Stromal cell of bone marrow (primary cell): ENCODE measurements at regions not wholly inside any gene's neighbourhood (a gene's known extent, or its start where the extent isn't known, plus 50 kb on each side); places are given as distances from the start of the nearest gene placed in this dataset.

ENCODE experiments used
- DNase-seq: peaks from one replicate; pipeline ENCODE4 v3.0.0-alpha.2; 2012; ENCODE audit warnings: low read depth

- no peak for DNase-seq
Observed at GRCh38 chr7:22911889-22912288, 89.2 kb upstream of the TOMM7 start.

GRCh38 chr7:22909917-22910316 lies 87.3 kb upstream of the TOMM7 start:
- DNase-seq: no peak

DNA sequence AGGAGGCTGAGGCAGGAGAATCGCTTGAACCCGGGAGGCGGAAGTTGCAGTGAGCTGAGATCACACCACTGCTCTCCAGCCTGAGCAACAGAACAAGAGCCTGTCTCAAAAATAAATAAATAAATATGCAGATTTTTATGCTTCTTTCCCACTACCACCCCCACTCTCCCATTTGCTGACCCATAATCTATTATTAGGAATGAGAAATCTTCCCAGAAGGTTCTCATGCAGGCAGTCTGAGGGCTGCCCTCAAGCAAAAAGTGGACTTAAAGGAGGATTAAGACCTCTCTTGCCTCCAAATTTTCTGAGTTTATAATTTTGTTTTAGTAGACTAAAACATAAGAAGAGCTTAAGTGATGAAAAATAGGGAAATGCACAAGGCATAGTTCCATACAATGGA lies 85.2 kb upstream of the TOMM7 start:
- no peak for DNase-seq

DNA sequence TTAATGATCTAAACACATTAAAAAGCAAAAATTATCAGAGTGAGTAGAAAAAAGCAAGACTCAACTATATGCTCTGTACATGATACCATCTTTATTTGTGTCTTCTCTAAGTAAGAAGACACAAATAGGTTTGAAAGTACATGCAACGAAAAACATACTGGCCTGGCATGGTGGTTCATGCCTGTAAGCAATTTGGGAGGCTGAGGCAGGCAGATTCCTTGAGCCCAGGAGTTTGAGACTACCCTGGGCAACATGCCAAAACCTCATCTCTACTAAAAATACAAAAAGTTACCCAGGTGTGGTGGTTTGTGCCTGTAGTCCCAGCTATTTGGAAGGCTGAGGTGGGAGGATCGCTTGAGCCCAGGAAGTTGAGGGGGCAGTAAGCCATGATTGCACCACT lies 78.1 kb upstream of the TOMM7 start:
- no peak for DNase-seq

DNA sequence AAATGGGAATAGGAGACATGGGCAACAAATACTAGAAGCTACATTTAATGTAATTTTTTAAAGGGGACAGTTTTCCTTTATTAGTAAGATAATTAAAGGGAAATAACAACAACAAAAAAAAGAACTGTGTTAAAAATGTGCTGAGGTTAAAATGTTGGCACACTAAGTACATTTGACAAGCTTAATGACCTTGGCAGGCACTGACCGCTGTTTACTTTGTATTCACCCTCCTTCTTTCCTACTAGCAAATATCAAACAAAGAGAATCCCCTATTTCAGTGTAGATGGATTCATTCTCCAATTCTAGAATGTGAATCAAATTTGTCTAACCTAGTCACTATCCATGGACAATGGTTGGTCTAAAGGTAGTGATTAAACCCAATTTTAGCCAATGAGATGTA lies 77.5 kb upstream of the TOMM7 start:
- DNase-seq: no peak

DNA sequence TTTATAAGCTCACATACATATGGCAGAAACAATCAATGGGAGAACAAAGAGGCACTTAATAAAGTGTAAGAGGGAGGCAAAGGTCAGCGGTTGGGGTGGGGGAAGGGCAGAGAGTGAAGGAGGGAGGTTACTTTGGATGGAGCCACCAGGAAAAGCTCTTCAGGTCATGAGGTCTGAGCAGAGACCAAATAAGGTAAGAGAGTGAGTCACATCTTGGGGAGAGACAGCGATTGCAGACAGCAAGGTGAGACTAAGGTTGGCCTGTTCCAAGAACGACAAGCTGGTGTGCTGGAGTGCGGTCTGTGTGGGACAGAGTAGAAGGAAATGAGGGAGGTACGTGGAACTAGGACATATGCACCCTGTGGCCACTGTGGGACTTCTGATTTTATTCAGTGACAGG lies 74.3 kb upstream of the TOMM7 start:
- DNase-seq: no peak

- no peak for DNase-seq
Observed at GRCh38 chr7:22895828-22896165, 73.1 kb upstream of the TOMM7 start.

DNA sequence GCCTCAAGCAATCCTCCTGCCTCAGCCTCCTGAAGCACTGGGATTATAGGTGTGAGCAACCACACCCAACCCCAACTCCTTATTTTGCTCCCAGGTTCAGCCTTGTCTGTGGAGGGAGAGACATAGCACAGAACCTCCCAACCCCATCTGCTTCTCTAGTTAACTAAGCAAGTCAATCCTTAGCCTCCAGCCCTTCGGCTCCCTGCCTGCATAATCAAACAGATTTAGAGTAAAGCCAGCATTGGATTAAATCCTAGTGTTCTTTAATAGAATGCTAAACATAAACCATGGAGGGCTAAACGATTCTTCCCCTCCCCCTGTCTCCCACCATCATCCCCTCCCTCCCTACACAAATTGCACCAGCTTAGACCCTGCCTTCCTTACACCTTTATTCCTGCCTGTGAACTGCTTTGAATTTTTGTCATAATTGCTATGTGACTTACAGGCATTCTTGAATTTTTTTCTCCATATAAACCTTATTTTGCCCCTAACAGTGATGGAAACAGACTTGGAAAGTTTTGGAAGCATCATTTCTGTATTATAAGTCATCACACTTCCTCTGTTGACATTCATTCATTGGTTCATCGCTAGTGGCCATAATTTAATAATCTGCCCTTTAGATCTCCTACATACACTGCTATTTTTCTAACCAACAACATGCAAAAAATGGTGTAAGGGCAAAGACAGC lies 72.6 kb upstream of the TOMM7 start:
- no peak for DNase-seq

DNA sequence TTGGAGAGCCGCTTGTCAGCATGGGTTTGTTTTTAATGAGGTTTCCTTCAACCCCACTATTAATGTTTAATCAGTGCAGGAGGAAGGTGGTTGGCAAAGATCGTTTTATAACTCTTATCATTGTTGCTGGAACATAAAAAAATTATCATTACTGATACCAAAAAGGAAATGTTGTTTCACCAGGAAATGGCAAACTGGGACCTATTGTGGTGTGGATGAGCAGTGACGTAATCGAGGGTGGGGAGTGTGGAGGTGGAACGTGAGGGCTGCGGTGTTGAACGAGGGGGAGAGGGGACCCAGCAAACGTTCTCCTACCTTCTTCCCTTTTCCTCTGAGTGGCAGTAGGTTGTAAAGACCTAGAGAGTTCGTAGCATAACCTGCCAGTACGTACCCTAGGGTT lies 71.9 kb upstream of the TOMM7 start:
- no peak for DNase-seq

GRCh38 chr7:22890773-22891172 lies 68.1 kb upstream of the TOMM7 start:
- no peak for DNase-seq

GRCh38 chr7:22885797-22886261 lies 63.2 kb upstream of the TOMM7 start:
- no peak for DNase-seq

DNA sequence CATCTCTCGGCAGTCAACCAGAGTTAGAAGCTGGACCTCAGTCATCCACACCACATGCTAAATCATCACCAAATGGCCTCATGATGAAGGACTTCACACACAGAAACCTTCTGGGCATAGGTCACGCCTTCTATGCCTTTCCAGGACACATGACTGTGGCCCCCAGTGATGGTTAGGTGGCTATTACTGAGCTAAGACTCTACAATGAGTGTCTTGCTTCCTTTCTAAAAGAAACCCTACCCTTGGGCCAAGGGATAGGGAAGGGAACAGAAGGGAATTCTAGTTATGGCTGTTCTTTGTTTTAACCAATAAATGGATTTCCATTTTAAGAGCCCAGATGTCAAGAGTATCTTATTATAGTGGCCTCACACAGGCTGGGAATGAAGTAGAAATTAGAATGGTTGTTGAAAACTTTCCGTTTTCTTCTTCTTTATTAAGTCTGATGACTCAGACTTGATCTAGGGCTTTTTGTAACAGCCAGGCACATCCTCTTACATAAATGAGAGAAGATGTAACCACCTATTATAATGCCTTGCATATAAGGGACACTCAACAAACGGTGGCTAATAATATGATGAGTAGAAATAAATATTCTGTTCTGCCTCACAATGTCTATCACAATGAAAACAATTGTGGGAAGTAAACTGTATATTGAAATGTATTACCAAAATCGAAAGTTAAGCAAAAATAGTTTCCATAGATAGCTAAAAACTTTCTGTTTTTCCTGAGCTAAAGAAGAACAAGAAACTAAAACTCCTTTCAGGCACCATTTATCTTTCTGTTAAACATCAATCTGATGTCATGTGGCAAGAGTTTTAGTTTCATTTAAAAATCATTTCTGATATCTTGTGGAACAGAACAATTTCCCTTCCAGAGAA lies 62.5 kb upstream of the TOMM7 start:
- no peak for DNase-seq

DNA sequence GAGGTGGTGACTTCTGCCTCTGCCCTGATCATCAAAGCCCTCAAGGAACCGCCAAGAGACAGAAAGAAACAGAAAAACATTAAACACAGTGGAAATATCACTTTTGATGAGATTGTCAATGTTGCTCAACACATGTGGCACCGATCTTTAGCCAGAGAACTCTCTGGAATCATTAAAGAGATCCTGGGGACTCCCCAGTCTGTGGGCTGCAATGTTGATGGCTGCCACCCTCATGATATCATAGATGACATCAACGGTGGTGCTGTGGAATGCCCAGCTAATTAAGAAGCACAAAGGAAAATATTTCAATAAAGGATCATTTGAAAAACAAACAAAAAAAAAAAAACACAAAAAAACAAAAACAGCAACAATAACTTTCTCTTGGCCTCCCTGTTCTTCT lies 59.5 kb upstream of the TOMM7 start:
- DNase-seq: no peak

DNA sequence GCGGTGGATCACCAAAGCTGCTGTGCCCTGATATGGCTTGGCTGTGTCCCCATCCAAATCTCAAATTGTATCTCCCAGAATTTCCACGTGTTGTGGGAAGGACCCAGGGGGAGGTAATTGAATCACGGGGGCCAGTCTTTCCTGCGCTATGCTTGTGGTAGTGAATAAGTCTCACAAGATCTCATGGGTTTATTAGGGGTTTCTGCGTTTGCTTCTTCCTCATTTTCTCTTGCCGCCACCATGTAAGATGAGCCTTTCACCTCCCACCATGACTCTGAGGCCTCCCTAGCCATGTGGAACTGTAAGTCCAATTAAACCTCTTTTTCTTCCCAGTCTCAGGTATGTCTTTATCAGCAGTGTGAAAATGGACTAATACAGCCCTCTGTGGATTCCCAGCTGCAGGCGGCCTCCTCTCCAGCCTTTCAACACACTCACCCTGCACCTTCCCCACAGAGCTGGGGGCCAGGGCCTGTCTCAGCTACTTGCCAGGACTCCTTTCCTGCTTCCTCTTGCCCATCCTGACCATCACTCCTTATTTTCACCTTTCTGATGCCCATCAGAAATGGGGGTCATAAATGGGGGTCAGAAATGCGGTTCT lies 57.2 kb upstream of the TOMM7 start:
- no peak for DNase-seq

GRCh38 chr7:22879280-22879679 lies 56.6 kb upstream of the TOMM7 start:
- DNase-seq: no peak

DNA sequence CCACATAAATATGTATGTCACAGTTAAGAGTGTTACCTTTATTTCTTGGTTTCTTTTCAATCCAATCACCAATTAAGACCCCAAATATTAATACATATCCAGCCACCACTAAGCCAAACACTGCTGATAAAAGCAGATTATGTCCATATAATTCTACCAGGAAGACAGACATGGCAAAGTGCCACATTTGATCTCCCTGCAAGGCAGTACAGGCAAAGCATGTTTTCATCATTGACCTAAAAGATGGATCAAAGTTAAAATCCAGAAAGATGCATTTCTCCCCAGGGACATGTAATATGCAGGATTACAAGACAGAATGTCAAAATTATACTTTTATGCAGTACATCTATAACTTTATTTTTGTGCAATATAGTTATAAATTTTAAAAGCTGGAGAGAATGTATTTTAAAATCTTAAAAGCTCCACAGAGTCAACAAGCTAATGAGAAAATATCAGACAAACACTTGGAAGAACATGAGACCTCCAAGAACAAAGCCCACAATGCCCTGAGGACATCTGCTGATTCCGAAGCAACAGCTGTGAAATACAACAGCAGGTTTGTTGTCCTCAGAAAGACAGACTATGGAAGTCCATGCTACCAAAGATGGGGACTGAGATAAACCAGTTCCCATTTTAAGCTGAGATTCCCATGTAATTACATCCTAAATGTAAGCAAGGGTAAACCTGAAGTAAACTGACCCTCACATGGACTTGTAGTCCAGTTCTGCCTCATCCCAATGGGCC lies 54.5 kb upstream of the TOMM7 start:
- no peak for DNase-seq

DNA sequence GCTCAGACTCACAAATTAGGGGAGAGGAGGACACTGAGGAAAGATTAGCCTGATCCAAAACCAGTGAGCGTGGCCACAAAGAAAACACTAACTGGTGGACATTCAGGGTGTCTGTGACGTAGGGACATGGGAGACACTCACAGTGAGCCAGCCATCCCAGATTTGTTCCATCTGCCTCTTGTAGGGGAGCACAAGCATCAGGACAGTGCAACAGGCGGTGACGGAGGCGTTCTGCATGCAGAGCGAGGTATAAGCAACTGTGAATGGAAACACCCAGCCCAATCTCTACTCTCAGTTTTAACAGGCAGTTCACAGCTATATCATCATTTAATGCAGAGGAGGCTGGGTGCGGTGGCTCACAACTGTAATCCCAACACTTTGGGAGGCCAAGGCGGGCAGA lies 52.8 kb upstream of the TOMM7 start:
- DNase-seq: no peak

DNA sequence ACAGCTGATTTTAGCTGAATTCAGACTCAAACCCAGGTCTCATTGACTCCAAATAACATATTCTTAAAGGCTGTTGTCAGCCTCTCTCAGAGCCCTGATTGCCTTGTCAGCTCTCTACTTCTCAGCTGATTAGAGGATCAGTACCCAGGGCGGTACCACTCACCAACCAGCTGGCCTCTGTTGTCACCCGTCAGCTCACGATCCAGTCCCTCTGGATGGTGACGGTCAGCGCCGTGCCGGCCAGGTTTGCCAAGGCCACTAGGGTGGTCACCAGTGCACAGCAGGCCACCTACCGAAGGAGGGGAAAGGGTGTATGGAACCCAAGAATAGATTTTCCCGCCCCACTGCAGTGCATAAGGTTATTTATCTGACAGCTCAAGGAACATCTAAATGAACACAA lies 52.3 kb upstream of the TOMM7 start:
- no peak for DNase-seq
